Smooth muscle cell (in vitro differentiated cells): ENCODE measurements at regions not wholly inside any gene's neighbourhood (a gene's known extent, or its start where the extent isn't known, plus 50 kb on each side); places are given as distances from the start of the nearest gene placed in this dataset.

Experiments used
- DNase-seq: peaks from one replicate; lab custom pipeline; 2025; ENCODE audit not compliant: unreplicated experiment; lab: John Stamatoyannopoulos, UW
- H2AFZ ChIP-seq: fragments of 200-600 bp; sonication (generic); 2 replicates; pipeline ENCODE4 v1.6.0; 2016; ENCODE audit warnings: antibody characterized with exemption, low read depth, mild to moderate bottlenecking
- H3F3A ChIP-seq: fragments of 200-600 bp; sonication (generic); 2 replicates; pipeline ENCODE4 v1.6.0; 2017; ENCODE audit warnings: antibody characterized with exemption, low read depth
- H3K27ac ChIP-seq: fragments of 200-600 bp; sonication (generic); 2 replicates; pipeline ENCODE4 v1.5.1; 2016; ENCODE audit warnings: low read depth, mild to moderate bottlenecking
- H3K27me3 ChIP-seq: fragments of 200-600 bp; sonication (generic); 2 replicates; pipeline ENCODE4 v1.6.1; 2016; ENCODE audit warnings: low read depth, mild to moderate bottlenecking
- H3K36me3 ChIP-seq: fragments of 200-600 bp; sonication (generic); 2 replicates; pipeline ENCODE4 v1.5.1; 2016; ENCODE audit warnings: low read depth
- H3K4me1 ChIP-seq: fragments of 200-600 bp; sonication (generic); 2 replicates; pipeline ENCODE4 v1.5.1; 2016; ENCODE audit warnings: low read depth
- H3K4me2 ChIP-seq: fragments of 200-600 bp; sonication (generic); 2 replicates; pipeline ENCODE4 v1.6.0; 2016; ENCODE audit warnings: mild to moderate bottlenecking
- H3K4me3 ChIP-seq: fragments of 200-600 bp; sonication (generic); 2 replicates; pipeline ENCODE4 v1.5.1; 2016; ENCODE audit warnings: mild to moderate bottlenecking
- H3K79me2 ChIP-seq: fragments of 200-600 bp; sonication (generic); 2 replicates; pipeline ENCODE4 v1.6.0; 2016; ENCODE audit warnings: low read depth, mild to moderate bottlenecking
- H3K9ac ChIP-seq: fragments of 200-600 bp; sonication (generic); 2 replicates; pipeline ENCODE4 v1.6.0; 2016; ENCODE audit warnings: low read depth
- H3K9me3 ChIP-seq: fragments of 200-600 bp; sonication (generic); replicated peaks from 2 replicates; pipeline ENCODE4 v1.5.1; 2016; ENCODE audit warnings: low read depth
- H4K20me1 ChIP-seq: fragments of 200-600 bp; sonication (generic); 2 replicates; pipeline ENCODE4 v1.6.0; 2016; ENCODE audit warnings: low read depth
- CTCF ChIP-seq: fragments of 200-600 bp; sonication (generic); IDR thresholded peaks from 2 replicates; pipeline ENCODE4 v1.5.1; 2017; ENCODE audit warnings: borderline replicate concordance, mild to moderate bottlenecking, antibody characterized with exemption; ENCODE audit not compliant: insufficient read depth, poor library complexity, severe bottlenecking
- WGBS: methylation state at CpG from one replicate; pipeline ENCODE4 v1.1.7; 2016; ENCODE audit warnings: low lambda C conversion rate; 5-methylcytosine and 5-hydroxymethylcytosine counted together

DNA sequence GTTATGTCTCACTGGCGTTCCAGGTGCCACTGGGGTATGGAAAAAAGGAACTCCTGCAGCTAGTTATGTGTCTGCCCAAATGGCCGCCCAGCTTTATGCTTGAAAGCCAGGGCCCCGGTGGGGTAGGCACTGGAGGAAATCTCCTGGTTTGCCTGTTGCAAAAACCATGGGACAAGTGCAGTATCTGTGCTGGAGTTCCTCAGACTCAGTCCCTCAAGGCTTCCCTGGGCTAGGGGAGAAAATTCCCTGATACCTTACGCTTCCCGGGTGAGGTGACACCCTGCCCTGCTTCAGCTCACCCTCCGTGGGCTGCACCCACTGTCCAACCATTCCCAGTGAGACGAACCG lies 90.3 kb upstream of the CDK6 start:
- Histone ChIP-seq H3F3A (peaks cover 6% of the 10 kb centered on the region), H3K4me3 (no peak overlapping the region), H3K27me3 (no peaks in the 10 kb centered on the region), H3K4me1 (peaks cover 14% of the 10 kb centered on the region), H3K27ac (no peak overlapping the region), H3K4me2 (no peak overlapping the region), H3K36me3 (no peaks in the 10 kb centered on the region), H3K9ac (no peak overlapping the region), H3K9me3 (no peaks in the 10 kb centered on the region), H4K20me1 (no peaks in the 10 kb centered on the region), H2AFZ (peak overlapping the region; percentile 69), H3K79me2 (no peaks in the 10 kb centered on the region)
- 90% methylated on average over 8 of the region's 8 CpGs for WGBS
- no peak for TF ChIP-seq CTCF
- DNase-seq: no peak

GRCh38 chr7:92925876-92926696 lies 89.7 kb upstream of the CDK6 start:
- H3K9me3 ChIP-seq: no peaks in the 10 kb centered on the region
- H3K79me2 ChIP-seq: no peaks in the 10 kb centered on the region
- H3K27me3 ChIP-seq: no peaks in the 10 kb centered on the region
- H3K4me2 ChIP-seq: peak overlapping the region; percentile 18
- H2AFZ ChIP-seq: peak overlapping the region; percentile 69
- WGBS: 45% methylated on average over 9 of the region's 9 CpGs
- no peak for TF ChIP-seq CTCF
- DNase-seq: no peak
- no peaks in the 10 kb centered on the region for H3K36me3 ChIP-seq
- peaks cover 14% of the 10 kb centered on the region for H3K4me1 ChIP-seq
- no peaks in the 10 kb centered on the region for H4K20me1 ChIP-seq
- no peak overlapping the region for H3K9ac ChIP-seq
- no peak overlapping the region for H3K4me3 ChIP-seq
- H3F3A ChIP-seq: peaks cover 6% of the 10 kb centered on the region
- no peak overlapping the region for H3K27ac ChIP-seq

DNA sequence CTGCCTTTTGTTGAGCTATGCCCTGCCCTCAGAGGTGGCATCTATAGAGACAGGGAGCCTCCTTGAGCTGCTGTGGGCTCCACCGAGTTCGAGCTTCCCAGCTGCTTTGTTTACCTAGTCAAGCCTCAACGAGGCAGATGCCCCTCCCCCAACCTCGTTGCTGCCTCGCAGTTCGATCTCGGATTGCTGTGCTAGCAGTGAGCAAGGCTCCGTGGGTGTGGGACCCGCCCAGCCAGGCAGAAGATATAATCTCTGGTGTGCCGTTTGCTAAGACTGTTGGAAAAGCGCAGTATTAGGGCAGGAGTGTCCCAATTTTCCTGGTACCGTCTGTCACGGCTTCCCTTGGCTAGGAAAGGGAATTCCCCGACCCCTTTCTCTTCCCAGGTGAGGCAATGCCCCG lies 88.4 kb upstream of the CDK6 start:
- Histone ChIP-seq H3K9ac (no peak overlapping the region), H3K4me1 (peaks cover 14% of the 10 kb centered on the region), H2AFZ (no peak overlapping the region), H3K27me3 (no peaks in the 10 kb centered on the region), H3K4me2 (no peak overlapping the region), H3K9me3 (no peaks in the 10 kb centered on the region), H3F3A (peaks cover 6% of the 10 kb centered on the region), H4K20me1 (no peaks in the 10 kb centered on the region), H3K4me3 (no peak overlapping the region), H3K36me3 (no peaks in the 10 kb centered on the region), H3K27ac (no peak overlapping the region), H3K79me2 (no peaks in the 10 kb centered on the region)
- DNase-seq: no peak
- TF ChIP-seq CTCF: no peak
- 81% methylated on average over 15 of the region's 15 CpGs for WGBS

GRCh38 chr7:92917230-92917629 lies 80.9 kb upstream of the CDK6 start:
- H2AFZ ChIP-seq: peak overlapping the region; percentile 14

More at GRCh38 chr7:92917230-92917629, 80.9 kb upstream of the CDK6 start:
- TF ChIP-seq CTCF: no peak
- Histone ChIP-seq H3K4me3 (no peak overlapping the region), H3K4me1 (peaks cover 15% of the 10 kb centered on the region), H3F3A (no peaks in the 10 kb centered on the region), H3K27ac (peak overlapping the region; percentile 81), H3K4me2 (peak overlapping the region; percentile 52), H3K79me2 (no peaks in the 10 kb centered on the region), H4K20me1 (no peaks in the 10 kb centered on the region), H3K9me3 (no peaks in the 10 kb centered on the region), H3K36me3 (no peaks in the 10 kb centered on the region), H3K9ac (peak overlapping the region; percentile 58), H3K27me3 (no peaks in the 10 kb centered on the region)
- no peak for DNase-seq
